Right kidney (tissue), 1 donor: ENCODE measurements at regions not wholly inside any gene's neighbourhood (a gene's known extent, or its start where the extent isn't known, plus 50 kb on each side); places are given as distances from the start of the nearest gene placed in this dataset.
"Not testable (repeated sequence)": the region's sequence is repeated elsewhere in the genome, so short reads cannot be mapped to it uniquely, and the experiment has no call there.

Experiments used
- DNase-seq: peaks from one replicate; pipeline ENCODE4 v3.0.0-alpha.2; 2016

DNA sequence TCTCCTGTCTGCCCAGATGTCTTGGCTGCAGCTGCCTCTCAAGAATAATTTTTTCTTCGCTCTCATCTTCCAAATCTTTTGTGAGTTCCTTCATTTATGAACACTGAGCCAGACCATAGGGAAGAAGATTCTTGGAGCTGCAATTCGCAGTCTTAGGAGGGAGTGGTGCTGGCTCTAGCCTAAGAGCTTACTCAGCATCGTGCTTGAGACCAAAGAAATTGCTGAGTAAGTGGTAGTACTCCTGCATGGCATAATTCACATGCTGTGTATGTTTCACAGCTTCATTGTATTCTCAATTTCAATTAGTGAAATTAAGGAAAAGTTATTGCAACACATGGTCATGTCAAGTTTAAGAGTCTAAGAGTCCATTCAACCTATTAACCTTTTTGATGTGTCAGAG lies 771.7 kb downstream of the ADCYAP1 start:
- no peak for DNase-seq

DNA sequence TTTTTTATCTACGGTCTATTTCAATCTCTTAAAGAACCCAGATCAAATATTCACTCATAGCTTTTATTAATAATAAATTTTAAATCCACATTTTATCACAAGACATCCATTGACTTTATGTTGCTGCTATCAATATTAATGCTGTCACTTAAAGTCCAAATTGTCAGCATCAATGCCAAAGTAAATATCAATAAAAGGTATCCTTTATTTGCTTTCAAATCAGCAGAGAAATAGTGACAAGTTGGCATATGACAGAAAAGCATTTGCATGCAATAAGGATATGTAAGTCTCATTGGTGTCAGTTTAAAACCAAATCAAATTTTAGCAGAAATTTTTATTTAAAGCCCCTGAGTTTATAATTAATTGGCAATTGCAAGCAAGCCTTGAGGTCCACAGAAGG lies 775.4 kb downstream of the ADCYAP1 start:
- DNase-seq, result no peak

DNA sequence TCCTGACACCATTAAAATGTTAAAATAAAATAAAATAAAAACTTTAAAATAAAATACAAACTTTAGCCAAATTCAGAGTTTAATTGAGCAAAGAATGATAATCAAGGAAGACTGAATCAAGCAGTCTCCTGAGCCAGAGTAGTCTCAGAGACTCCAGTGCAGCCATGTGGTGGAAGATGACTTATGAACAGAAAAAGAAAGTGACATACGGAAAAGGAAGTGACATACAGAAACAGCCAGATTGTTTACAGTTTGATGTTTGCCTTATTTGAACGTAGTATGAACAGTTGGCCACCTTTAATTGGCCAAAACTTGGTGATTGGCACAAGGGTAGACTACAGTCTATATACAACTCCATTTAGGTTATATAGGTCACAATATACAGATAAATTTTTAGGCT lies 787.2 kb downstream of the ADCYAP1 start:
- DNase-seq, result no peak

DNA sequence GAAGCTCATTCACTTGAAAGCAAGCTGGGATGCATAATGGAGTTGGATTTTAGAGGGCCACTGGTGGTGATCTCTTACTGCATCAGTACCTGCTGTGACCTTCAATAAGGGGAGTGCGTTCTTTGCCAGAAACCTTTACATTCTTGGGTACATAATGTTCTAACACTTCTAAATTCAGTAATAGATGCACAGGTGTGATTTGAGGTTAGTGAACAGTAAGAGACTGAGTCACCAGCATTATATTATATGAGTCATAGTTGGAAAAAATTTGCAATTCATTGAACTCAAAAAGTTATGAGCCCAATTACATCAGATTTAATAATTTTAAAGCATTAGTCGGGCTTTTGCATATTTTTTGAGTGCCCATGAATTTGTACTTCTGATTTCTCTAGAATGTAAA lies 803.3 kb downstream of the ADCYAP1 start:
- DNase-seq, result no peak

DNA sequence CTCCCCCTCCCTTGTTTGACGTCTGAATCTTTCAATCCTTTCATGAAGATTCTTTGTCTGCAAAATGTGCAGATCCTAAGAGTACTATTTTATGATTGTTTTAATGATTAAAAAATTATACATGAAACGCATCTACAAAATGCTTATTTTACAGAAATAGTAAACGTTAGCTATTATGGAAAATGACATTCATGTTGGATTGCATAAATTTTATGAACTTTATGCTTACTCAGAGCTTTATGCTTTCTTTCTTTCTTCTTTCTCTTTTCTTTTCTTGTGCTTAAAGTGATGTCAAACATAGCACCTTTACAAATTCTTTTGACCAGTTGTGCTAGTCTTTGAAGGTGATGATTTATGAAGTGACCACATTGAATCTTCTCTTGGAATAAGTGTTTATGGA lies 805.4 kb downstream of the ADCYAP1 start:
- no peak for DNase-seq

DNA sequence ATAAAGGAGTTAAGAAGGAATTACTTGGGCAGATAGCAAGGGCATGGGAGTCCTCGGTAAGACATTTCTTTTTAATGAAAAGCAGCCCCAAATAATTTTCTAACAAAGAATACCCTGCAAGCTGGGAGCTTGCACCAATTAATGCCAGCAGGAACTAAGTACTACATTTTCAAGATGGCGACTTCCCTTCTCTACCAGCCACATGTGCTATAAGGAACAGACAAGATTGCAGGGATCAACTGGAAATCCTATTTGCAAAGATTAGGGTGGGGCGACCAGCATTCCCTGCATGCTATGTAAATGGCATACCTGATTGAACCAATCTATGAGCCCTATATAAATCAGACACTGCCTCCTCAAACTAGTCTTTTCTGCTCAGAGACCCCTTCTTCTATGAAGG lies 827.5 kb downstream of the ADCYAP1 start:
- DNase-seq, result no peak

DNA sequence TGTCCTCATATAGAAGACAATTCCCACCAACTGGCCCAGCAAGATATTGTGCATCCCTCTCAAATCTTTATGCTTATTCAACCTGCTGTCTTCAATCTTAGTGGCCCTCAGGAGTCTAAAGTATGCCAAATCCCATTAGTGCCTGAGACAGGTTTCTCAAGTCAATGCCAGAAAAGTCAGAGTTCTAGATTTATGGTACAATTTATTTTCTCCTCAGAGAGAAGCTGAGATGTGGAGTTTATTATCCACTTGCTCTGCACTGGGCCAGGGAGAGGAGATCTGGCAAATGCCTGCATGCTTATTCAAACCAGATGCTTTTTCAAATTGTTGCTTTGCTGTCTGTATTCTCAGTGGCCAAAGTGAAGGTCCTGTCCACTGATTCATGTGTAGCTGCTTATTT lies 825.2 kb downstream of the METTL4 start:
- no peak for DNase-seq

DNA sequence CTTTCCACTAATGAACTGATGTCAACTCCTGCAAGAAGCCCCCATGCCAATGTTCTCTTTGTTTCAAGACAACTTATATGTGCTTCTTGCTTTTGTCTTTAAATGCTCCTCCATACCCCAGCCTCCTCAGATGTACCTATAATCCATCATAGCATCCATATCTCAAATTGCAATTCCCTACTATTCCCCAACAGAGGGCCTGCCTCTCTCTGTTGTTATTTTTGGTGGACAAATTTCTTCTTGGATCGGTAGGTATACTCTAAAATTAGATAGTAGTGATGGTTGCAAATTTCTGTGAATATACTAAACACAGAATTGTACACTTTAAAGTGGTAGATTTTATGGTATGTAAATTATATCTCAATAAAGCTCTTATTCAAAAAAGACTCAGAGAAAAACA lies 820.1 kb downstream of the METTL4 start:
- DNase-seq, result no peak

DNA sequence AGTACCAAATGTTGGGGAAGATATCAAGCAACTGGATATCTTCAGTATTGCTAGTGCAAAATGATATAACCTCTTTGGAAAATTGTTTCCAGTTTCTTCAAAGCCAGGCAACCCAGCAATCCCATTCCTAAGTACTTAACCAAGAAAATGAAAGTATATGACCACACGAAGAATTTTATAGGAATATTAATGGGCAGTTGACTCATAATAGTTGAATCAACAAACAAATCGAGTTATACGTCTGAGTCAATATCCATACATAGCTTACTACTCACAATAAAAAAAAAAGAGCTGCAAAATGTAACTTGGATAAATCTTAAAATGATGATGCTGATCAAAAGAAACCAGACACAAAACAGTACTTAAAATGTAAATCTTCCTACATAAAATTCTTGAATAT lies 810.4 kb downstream of the METTL4 start:
- no peak for DNase-seq

DNA sequence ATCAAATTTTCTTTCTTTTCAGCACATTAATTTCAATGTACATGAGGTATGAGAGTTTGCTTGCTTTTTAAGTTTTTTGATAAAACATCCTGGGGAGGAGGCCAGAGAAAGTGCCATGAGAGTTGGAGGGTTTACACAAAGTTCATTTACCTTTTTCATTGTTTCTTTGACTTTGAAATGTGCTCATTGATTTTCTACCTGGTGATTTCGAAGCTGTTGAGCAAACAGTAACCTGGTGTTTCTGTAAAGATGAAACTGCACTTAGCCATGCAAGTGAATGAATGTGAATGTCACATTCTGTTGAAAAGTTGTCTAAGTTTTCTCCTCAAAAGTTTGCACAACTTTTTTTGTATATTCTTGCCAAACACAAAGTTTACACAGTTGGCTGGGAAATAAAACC lies 797.0 kb downstream of the METTL4 start:
- DNase-seq, result no peak

DNA sequence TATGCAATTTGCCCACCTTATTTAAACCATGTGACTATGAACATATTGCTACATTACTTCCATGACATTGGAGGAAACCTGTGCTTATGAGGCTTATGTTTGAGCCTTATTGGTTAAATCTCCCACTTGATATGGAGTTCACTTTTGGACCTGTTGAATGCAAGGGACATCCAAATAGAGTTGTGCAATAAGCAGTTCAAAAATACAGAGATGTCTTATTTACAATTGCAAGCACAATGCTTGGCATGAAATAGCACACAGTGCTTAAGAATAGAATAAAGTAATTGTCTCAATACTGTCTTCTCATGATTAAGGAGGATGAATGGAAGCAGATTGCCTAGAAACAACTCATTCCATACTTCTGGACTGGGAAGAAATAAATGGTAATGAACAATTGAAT lies 793.5 kb downstream of the METTL4 start:
- DNase-seq, result no peak

DNA sequence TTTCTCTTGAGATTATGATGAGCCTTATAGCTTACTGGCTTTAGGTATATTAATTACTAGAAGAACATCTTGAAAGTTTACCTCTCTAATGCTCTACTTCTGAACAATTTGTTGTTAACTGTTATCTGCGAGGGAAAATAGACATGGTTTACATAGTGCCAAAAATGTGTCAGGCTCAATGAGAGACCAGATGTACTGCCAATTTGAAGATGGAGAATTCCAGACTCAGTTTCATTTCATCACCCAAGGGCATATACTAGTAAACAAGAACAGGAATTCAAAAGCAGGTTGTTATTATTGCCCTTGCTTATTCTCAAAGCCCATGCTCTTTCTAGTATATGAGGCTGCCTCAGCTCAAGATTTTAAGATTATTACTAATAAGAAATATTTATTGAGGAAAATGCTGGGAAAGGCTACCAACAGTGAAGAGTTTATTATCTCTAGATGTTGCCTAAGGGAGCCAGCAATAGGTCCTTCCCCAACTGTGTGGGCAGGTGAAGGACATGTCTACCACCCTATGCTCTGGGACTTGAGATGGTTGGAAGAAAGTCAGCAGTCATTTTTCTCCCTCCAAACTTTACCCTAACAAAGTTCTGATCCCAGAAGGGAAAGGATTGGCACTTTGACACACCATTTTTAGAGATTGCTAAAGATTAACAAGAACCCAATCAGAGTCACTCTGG lies 792.7 kb downstream of the METTL4 start:
- DNase-seq, result no peak

DNA sequence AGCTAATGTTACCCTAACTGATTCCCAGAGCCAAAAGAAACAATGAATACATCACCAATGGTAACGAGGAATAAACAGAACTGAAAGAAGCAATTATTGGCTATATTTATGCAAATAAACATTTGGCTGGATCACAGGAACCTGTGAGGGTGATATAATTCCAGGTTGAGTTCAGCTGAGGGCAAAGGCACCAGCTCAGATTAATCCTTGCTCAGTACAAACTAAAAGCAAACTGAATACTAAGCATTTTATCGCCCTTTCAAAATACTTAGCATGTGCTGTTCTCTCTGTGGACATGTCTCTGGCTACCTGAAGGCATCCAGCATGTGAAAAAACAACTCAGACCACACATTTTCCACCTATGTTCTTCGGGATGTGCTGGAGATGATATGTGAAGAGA lies 791.7 kb downstream of the METTL4 start:
- no peak for DNase-seq

DNA sequence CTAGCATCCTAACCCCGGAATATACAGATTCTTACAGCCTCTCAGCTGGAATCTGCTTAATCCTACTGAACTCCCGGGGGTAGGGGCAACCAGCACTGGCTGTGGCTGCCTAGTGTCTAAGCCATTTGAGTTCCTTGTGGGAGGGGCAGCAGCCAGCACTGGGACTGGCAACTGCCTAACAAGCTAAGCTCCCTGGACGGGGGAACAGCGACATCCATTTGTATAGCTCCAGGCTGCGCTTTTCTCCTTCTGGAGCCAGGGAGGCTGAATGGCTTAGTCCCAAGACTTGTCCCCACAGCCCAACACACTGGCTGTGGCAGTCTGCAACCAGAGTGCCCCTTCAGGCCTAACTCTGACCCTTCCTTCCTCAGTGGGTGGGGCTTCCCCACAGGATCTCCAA lies 787.2 kb downstream of the METTL4 start:
- no peak for DNase-seq

DNA sequence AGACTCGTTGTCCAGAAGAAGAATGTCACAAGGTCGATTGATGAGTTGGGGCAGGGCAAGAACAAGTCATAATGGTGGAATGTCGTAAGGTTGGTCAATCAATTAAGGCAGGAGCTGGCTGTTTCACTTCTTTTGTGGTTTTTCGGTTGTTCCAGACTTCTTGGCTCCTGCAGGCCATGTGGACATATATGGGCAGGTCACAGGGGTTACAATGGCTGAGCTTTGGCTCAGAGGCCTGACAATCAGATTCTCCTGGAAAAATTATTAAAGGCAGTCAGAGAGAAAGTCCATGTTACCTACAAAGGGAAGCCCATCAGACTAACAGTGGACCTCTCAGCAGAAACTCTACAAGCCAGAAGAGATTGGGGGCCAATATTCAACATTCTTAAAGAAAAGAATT lies 785.3 kb downstream of the METTL4 start:
- DNase-seq, result not testable (repeated sequence)

DNA sequence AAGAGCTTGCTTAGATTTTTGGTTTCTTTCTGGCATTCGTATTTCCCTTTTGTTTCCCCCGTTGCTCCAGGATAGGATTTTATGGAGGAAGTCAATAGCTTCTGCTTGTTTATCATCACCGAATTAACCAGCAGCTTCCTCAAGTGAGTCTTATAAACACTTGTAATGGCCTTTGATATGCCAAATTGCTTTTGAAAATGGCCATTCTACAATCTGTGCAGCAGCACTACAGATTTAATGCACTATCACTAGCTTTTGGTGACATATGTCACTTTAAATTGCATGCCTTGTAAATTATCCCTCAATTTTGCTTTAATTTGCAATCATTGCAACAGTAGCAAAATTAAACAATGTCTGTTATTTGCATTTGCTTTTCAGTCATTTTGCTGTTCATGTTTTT lies 774.7 kb downstream of the METTL4 start:
- DNase-seq, result no peak

DNA sequence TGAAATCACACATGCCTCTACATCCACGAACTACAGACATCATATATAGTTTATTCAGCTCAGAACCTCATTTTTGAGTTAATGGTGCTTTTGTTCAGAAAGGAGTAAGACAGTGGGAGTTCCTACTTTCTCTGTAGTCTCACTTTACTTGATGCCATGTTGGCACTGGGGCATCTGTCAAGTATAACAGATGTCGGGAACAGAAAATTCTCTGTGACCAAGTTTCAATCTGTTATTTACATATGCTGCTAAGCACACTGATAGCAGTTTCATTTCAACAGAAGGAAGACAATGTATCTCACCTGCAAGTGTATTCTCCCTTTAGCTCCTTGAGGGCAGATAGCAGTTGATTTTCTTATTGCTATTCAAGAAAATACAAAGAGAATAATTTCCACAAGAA lies 774.1 kb downstream of the METTL4 start:
- DNase-seq, result no peak

DNA sequence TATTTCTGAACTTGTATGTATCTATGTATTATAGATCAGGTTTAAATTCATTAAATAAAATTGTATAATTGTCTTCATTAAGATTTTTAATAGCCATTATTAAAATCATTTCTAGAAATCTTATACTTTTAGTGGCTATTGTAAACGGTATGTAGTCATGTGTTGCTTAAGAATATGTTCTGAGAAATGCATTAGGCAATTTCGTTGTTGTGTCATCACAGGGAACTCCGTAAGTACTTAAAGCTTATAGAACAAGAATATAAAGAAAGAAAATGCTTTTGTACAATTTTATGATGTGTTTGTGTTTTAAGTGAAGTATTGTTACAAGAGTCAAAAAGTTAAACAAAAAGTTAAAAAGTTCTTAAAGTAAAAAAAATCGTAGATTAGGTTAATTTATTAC lies 765.8 kb downstream of the METTL4 start:
- DNase-seq, result no peak

DNA sequence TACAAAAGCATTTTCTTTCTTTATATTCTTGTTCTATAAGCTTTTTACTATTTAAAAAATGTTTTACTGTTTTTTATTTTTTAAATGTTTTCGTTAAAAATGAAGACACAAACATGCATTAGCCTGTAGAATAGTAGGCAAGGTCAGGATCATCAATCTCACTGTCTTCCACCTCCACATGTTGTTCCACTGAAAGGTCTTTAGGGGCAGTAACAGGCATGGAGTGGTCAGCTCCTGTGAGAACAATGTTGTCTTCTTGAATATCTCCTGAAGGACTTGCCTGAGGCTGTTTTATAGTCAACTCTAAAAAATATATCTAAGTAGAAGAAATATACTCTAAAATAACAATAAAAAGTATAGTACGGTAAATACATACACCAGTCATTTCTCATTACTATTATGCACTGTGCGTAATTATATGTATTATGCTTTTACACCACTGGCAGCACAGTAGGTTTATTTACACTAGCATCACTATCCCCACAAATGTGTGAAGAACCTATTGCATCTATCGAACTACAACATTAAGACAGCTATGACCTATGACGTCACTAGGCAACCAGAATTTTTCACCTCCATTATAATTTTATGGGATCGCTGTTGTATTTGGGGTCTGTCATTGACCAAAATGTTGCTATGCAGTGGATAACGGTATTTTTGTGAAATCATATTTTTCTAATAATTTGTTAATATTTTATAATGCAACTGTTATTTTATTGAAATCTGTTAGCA lies 764.3 kb downstream of the METTL4 start:
- DNase-seq, result no peak

DNA sequence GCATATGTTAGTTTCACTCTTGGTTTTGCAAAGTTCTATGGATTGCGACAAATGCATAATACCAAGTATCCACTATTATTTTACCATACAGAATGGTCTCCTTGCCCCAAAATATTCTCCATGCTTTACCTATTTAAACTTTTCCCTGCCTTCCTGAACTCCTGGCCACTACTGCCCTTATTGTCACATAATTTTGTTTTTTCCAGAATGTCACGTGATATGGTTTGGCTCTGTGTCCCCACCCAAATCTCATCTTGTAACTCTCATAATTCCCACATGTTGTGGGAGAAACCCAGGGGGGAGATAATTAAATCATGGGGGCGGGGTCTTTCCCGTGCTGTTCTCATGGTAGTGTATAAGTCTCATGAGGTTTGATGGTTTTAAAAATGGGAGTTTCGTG lies 760.0 kb downstream of the METTL4 start:
- DNase-seq, result no peak

DNA sequence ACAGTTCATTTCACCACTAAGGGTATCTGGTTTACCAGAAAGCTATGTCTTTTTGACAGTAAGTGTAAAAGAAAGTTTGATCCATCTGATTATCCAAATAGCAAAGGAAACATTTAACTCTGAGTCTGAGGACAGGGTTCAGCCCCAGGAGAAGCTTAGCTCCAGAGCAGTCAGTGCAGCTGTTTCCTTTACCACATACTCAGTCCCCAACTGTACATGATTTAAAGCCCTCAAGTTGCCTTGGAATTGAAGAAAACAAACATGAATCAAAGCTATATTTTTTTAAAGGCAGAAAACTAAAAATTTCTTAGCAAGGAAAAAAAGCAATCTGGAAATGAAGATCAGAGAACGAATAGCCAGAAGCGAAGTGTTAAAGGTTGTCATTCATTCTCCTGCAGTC lies 746.0 kb downstream of the METTL4 start:
- DNase-seq, result no peak

DNA sequence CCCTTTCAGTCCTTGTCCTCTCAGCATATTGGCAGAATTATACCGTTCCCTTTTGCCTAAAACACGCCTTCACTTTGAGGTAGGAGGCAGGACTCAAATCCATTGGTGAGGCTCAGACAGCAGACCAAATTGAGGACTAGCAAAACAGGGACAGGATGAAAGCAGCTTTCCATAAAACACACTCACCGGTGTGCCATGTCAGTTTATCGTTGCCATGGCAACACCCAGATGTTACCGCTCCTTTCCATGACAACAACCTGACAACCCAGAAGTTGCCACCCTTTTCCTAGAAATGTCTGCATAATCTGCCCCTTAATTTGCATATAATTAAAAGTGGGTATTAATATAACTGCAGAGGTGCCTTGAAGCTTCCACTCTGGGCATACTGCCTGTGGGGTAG lies 730.4 kb downstream of the METTL4 start:
- no peak for DNase-seq

DNA sequence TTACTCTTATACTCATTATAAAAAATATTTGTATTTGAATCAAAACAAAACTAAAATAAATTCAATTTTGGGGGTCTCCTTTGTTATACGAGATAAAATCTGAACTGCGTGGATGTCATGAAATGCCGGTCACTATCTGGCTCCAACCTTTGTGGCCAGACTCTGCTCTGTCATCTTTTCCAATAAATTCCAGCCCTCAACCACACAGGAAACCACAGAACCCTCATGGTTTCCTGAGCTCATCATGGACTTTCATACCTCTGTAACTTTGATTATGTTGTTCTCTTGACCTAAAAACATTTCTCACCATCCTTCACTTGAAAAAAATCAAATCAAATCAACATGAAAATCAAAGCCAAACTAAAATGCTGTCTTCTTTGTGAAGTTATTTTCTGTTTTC lies 724.7 kb downstream of the METTL4 start:
- DNase-seq, result no peak

DNA sequence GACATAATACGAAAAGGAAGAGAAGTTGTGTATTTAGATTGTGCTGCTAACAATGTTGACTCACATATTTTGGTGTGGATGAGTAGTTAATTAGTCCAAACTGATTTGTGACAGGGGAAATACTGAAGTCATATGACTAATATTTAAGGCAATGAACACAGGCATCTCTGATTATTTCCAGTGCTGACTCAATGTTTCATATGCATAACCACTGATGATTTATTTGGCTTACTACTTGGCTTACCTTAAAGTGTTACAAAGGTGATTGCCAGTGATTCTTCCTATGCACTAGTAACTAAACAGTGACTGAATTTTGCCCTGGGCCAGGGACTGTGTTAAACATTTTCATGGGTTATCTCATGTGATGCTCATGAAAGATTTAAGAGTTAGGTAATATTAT lies 722.6 kb downstream of the METTL4 start:
- DNase-seq, result no peak

DNA sequence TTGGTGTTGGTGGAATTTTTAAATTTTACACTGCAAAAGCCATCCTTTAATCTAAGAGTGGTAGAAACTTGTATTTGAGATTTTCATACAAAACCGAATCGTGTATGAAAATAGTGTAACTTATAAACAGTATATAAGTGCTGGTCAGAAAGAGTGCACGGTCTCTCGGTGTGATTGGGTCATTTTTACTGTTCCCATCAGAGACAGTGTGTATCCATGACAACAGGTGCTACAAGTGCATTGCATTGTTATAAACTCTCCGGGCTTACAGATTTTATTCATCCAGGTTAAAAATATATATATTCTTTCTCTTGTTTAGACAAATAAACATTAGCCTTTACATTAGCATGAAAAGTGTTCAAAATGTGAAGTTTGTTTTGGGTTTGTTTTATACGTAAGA lies 721.9 kb downstream of the METTL4 start:
- no peak for DNase-seq
